PC-9 (cell line): ENCODE measurements at regions not wholly inside any gene's neighbourhood (a gene's known extent, or its start where the extent isn't known, plus 50 kb on each side); places are given as distances from the start of the nearest gene placed in this dataset.
A peak's percentile ranks its signal among the peaks of the same experiment; 100 is the strongest.

ENCODE experiments used
- BruUV-seq: library from RNA; stranded (reverse); fragments of 400-500 nt; replicated peaks from 2 replicates; lab custom pipeline; 2021; lab: Mats Ljungman, UMichigan
- CTCF ChIA-PET: fragments of 300-600 bp; sonication (Branson Sonifier 250); formaldehyde crosslinking; loops from one replicate; lab custom pipeline; 2022; ENCODE audit warnings: antibody characterized with exemption; lab: Charles Lee
- POLR2A ChIA-PET: fragments of 300-600 bp; sonication (Branson Sonifier 250); formaldehyde crosslinking; loops from one replicate; lab custom pipeline; 2022; ENCODE audit warnings: antibody characterized with exemption; ENCODE audit not compliant: unreplicated experiment; lab: Charles Lee
- DNase-seq, 2 experiments: peaks; one replicate each; pipeline versions ENCODE4 v3.0.0 to v3.0.0-alpha.2; 2015 to 2022; ENCODE audit warnings: mixed read lengths in 1 of 2
- H2AFZ ChIP-seq: fragments of 200-600 bp; sonication (generic); 2 replicates; pipeline ENCODE4 v1.8.1; 2017; ENCODE audit warnings: antibody characterized with exemption
- H3F3A ChIP-seq: fragments of 200-600 bp; sonication (generic); 2 replicates; pipeline ENCODE4 v1.8.1; 2017; ENCODE audit warnings: antibody characterized with exemption, mild to moderate bottlenecking, low read depth; ENCODE audit not compliant: insufficient read depth
- H3K27ac ChIP-seq: fragments of 200-600 bp; sonication (generic); 2 replicates; pipeline ENCODE4 v1.6.1; 2016; ENCODE audit warnings: mixed run types
- H3K27me3 ChIP-seq: fragments of 200-600 bp; sonication (generic); 2 replicates; pipeline ENCODE4 v1.6.1; 2016; ENCODE audit warnings: low read depth, mixed run types; ENCODE audit not compliant: insufficient read depth
- H3K36me3 ChIP-seq: fragments of 200-600 bp; sonication (generic); 2 replicates; pipeline ENCODE4 v1.6.1; 2016; ENCODE audit warnings: low read depth, mixed run types
- H3K4me1 ChIP-seq: fragments of 200-600 bp; sonication (generic); replicated peaks from 2 replicates; pipeline ENCODE4 v1.6.1; 2016; ENCODE audit warnings: mixed run types; ENCODE audit not compliant: insufficient read depth
- H3K4me2 ChIP-seq: fragments of 200-600 bp; sonication (generic); 2 replicates; pipeline ENCODE4 v1.6.1; 2017; ENCODE audit warnings: mixed run types
- H3K4me3 ChIP-seq: fragments of 200-600 bp; sonication (generic); 2 replicates; pipeline ENCODE4 v1.6.1; 2016; ENCODE audit warnings: mixed run types
- H3K79me2 ChIP-seq: fragments of 200-600 bp; sonication (generic); 2 replicates; pipeline ENCODE4 v1.6.1; 2017; ENCODE audit warnings: low read depth, mixed run types
- H3K9me2 ChIP-seq: fragments of 200-600 bp; sonication (generic); 2 replicates; pipeline ENCODE4 v1.8.1; 2017; ENCODE audit warnings: mild to moderate bottlenecking; ENCODE audit not compliant: insufficient read depth
- H3K9me3 ChIP-seq: fragments of 200-600 bp; sonication (generic); 2 replicates; pipeline ENCODE4 v1.8.1; 2016; ENCODE audit warnings: low read depth; ENCODE audit not compliant: insufficient read depth
- H4K20me1 ChIP-seq: fragments of 200-600 bp; sonication (generic); 2 replicates; pipeline ENCODE4 v1.8.1; 2017; ENCODE audit not compliant: insufficient read depth
- CTCF ChIP-seq: fragments of 200-600 bp; sonication (generic); conservative IDR thresholded peaks from 2 replicates; pipeline ENCODE4 v1.6.1; 2017; ENCODE audit warnings: mixed run types, antibody characterized with exemption, mild to moderate bottlenecking, moderate library complexity
- EZH2 ChIP-seq: fragments of 200-600 bp; sonication (generic); IDR thresholded peaks from 2 replicates; pipeline ENCODE4 v1.8.0; 2017; ENCODE audit warnings: antibody characterized with exemption, low read depth
- intact Hi-C: fragments of 100-400 bp; cut with micrococcal nuclease; formaldehyde crosslinking; loops from one replicate; pipeline ENCODE4 v1.10.0; 2022; ENCODE audit not compliant: unreplicated experiment

GRCh38 chr20:12762725-12763124, 246.0 kb upstream of the SPTLC3 start:
- Histone ChIP-seq H3K4me2 (no peak overlapping the region), H2AFZ (no peak overlapping the region), H4K20me1 (no peaks in the 10 kb centered on the region), H3K27me3 (0 out of 2 replicates have a peak, but pooled peaks cover 8% of the 10 kb centered on the region), H3K9me2 (no peaks in the 10 kb centered on the region), H3K36me3 (no peaks in the 10 kb centered on the region), H3K4me1 (no peaks in the 10 kb centered on the region), H3K27ac (no peak overlapping the region), H3K4me3 (no peak overlapping the region), H3K79me2 (no peaks in the 10 kb centered on the region), H3F3A (no peaks in the 10 kb centered on the region), H3K9me3 (no peaks in the 10 kb centered on the region)
- TF ChIP-seq EZH2, result no peak
- TF ChIP-seq CTCF, result no peak
- no peak for DNase-seq
- CTCF ChIA-PET, result no interaction called here
- POLR2A ChIA-PET, result no interaction called here
- intact Hi-C loops, result no loop called here
- BruUV-seq, result no TSS peak

DNA sequence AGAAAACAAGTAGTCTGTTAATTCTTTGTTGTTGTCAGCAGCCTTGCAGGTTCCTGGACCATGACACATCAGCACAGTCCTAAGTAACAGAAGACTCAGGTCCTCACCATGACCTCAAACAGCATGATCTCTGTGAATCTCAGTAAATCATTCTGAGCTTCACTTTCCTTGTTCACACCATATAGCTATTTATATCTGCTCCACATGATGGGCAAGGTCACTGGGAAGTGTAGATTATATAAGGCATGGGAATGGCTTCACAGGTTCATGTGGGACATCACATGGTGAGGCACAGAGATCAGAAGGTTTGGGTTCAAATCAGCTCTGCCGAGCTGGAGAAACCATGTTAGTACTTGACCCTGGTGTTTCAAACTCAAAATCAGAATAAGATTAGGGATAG, 245.4 kb upstream of the SPTLC3 start:
- BruUV-seq, result no TSS peak

GRCh38 chr20:12764053-12764452, 244.7 kb upstream of the SPTLC3 start:
- Histone ChIP-seq H3K27ac (no peak overlapping the region), H3K27me3 (0 out of 2 replicates have a peak, but pooled peaks cover 8% of the 10 kb centered on the region), H4K20me1 (no peaks in the 10 kb centered on the region), H3K79me2 (no peaks in the 10 kb centered on the region), H3K4me2 (peak overlapping the region; percentile 15), H3K36me3 (no peaks in the 10 kb centered on the region), H3K4me1 (no peaks in the 10 kb centered on the region), H2AFZ (no peak overlapping the region), H3K9me3 (no peaks in the 10 kb centered on the region), H3K4me3 (no peak overlapping the region), H3K9me2 (no peaks in the 10 kb centered on the region), H3F3A (no peaks in the 10 kb centered on the region)
- CTCF ChIA-PET, result no interaction called here
- BruUV-seq, result no TSS peak
- TF ChIP-seq CTCF, result no peak
- TF ChIP-seq EZH2, result no peak
- intact Hi-C loops, result no loop called here
- DNase-seq, result no peak
- POLR2A ChIA-PET, result no interaction called here

More for the DNA sequence above, 245.4 kb upstream of the SPTLC3 start:
- CTCF ChIA-PET, result no interaction called here
- TF ChIP-seq EZH2 (no peak), CTCF (no peak)
- Histone ChIP-seq H3K4me3 (no peak overlapping the region), H3F3A (no peaks in the 10 kb centered on the region), H2AFZ (no peak overlapping the region), H3K4me2 (no peak overlapping the region), H4K20me1 (no peaks in the 10 kb centered on the region), H3K36me3 (no peaks in the 10 kb centered on the region), H3K4me1 (no peaks in the 10 kb centered on the region), H3K9me3 (no peaks in the 10 kb centered on the region), H3K79me2 (no peaks in the 10 kb centered on the region), H3K27me3 (0 out of 2 replicates have a peak, but pooled peaks cover 8% of the 10 kb centered on the region), H3K27ac (no peak overlapping the region), H3K9me2 (no peaks in the 10 kb centered on the region)
- POLR2A ChIA-PET, result no interaction called here
- DNase-seq, result no peak
- intact Hi-C loops, result no loop called here
